ENCODE measurements at regions not wholly inside any gene's neighbourhood (a gene's known extent, or its start where the extent isn't known, plus 50 kb on each side); places are given as distances from the start of the nearest gene placed in this dataset.
A peak's percentile ranks its signal among the peaks of the same experiment; 100 is the strongest.
"Not testable (repeated sequence)": the region's sequence is repeated elsewhere in the genome, so short reads cannot be mapped to it uniquely, and the experiment has no call there.

- no peak for DNase-seq
Measured at GRCh38 chr6:80537118-80537972, 430.9 kb downstream of the BCKDHB start.

DNA sequence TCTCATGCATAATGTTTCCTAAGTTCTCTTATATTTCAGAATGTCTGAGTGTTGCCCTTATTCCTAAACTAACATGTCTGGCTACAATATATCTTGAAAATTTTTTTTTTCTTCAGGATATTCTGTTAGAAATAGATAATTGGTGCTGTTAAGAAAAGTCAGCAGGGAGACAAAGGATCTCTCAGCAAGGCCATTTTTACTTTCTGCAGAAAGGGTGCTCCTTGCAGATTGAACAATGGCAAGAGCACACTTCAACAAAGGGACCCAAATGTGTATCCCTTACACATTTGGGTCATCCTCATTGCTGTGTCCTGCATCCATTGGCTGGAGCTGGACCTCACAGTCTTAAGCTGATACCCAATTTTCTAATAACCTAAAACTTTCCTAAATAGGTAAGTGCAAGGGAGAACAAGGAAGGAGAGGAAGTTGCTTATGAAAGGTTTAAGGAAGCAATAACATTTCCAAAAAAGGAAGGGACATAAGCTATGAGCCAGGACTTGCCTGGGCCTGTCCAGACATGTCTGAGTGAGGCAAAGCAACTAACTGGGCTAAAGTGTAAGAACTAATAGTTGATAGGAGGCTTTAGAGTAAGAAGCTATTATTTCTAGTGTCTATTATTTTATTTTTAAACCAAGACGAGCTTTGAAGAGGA, 429.6 kb downstream of the BCKDHB start:
- DNase-seq: no peak

- no peak for DNase-seq
Measured at GRCh38 chr6:80531681-80532619, 425.5 kb downstream of the BCKDHB start.

GRCh38 chr6:80530103-80530502, 423.6 kb downstream of the BCKDHB start:
- DNase-seq: no peak

DNA sequence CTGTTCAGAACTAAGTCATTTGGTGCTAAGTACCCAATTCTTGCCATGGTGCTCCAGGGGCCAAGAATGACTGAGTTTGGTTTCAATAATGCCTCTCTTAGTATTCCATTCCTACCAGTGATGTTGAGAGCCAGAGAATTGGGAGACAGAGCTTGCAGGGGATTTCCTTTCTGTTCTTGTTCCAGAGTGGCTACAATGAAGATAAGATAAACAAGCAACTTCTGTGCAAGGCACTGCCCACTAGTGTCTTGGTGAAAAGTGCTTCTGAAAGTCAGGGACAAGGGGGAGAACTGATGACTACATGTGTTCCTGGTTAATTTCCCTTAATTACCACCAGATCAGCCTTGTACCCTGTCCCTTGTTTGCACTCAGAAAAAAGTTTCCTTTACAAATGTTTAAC, 421.6 kb downstream of the BCKDHB start:
- DNase-seq: no peak

- no peak for DNase-seq
Measured at GRCh38 chr6:80527552-80528052, 421.1 kb downstream of the BCKDHB start.

DNA sequence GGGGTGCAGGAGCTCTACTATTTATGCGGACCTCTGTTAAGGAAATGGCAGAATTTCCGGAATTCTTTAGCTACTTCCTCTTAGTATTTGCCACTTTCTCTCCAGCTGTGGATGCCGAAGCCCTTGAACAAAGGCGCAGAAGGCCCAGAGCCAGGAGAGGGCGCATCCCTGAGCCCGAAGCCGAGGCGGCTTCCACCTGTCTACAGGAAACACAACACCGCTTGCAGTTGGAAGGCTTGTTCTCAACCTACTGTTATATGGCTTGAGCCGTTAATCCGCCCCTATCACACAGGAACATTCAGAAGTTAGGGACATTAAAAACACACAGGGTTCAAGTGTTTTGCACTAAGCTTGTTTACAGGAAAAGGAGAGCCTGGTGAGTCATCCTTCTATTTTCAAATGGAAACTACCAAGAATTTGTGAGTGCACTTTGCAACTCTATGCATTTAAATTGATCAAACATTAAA, 417.1 kb downstream of the BCKDHB start:
- peak; percentile 61 for DNase-seq

GRCh38 chr6:80523010-80523409, 416.5 kb downstream of the BCKDHB start:
- no peak for DNase-seq

GRCh38 chr6:80522576-80522975, 416.1 kb downstream of the BCKDHB start:
- DNase-seq: no peak

DNA sequence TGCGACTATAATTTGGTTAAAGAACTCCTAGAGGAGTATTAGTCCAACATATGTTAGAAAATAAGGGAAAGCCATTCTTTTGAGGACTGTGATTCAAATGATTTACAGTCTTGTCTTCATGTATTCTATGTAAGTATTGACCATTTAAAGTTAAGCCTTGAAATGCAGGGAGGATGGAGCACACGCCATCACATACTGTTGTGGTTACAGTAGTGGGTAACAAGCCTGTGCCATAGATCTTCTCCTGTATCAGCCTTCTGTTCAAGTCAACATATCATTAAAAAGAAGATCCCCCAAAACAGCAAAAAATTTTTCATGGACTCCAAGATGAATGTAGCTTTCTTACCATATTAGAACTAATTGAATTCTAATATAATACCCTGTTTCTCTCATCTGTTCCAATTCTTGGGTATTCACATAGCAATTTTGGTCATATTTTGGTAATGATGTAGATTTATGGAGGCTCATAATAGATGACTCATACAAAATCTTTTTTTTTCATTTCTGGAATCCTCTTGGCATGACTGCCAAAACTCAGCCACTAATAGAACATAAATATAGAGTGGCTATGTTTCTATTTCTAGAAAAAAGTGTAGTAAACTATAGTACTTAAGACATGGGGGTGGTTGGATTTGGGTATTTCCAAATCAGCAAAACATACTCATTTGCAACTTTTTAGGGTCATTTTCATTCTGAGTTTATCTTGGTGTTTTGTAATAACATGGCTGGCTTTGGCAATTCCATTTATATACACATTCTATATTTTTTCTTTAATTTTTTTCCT, 413.5 kb downstream of the BCKDHB start:
- no peak for DNase-seq

- no peak for DNase-seq
Measured at GRCh38 chr6:80517525-80517924, 411.1 kb downstream of the BCKDHB start.

GRCh38 chr6:80510521-80510920, 404.1 kb downstream of the BCKDHB start:
- DNase-seq: not testable (repeated sequence)

GRCh38 chr6:80508885-80509630, 402.6 kb downstream of the BCKDHB start:
- no peak for DNase-seq

GRCh38 chr6:80504882-80505281, 398.4 kb downstream of the BCKDHB start:
- no peak for DNase-seq

GRCh38 chr6:80503660-80504059, 397.2 kb downstream of the BCKDHB start:
- no peak for DNase-seq

GRCh38 chr6:80502871-80503270, 396.4 kb downstream of the BCKDHB start:
- peak; percentile 46 for DNase-seq

GRCh38 chr6:80501636-80502035, 395.2 kb downstream of the BCKDHB start:
- no peak for DNase-seq

DNA sequence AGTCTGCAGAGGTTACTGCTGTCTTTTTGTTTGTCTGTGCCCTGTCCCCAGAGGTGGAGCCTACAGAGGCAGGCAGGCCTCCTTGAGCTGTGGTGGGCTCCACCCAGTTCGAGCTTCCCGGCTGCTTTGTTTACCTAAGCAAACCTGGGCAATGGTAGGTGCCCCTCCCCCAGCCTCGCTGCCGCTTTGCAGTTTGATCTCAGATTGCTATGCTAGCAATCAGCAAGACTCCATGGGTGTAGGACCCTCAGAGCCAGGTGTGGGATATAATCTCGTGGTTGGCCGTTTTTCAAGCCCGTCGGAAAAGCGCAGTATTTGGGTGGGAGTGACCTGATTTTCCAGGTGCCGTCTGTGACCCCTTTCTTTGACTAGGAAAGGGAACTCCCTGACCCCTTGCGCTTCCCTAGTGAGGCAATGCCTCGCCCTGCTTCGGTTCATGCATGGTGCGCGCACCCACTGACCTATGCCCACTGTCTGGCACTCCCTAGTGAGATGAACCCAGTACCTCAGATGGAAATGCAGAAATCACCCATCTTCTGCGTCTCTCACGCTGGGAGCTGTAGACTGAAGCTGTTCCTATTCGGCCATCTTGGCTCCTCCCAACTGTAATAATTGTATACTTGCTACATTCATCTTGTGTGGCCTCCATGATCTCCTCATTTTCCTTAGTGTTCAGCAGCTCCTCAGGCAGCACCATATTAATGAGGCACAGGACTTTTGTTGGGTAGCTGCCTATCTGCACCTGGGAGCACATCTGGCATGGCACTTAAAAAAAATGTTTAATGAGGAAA, 391.4 kb downstream of the BCKDHB start:
- DNase-seq: not testable (repeated sequence)

- DNase-seq: no peak
Measured at GRCh38 chr6:80489911-80490635, 383.6 kb downstream of the BCKDHB start.

DNA sequence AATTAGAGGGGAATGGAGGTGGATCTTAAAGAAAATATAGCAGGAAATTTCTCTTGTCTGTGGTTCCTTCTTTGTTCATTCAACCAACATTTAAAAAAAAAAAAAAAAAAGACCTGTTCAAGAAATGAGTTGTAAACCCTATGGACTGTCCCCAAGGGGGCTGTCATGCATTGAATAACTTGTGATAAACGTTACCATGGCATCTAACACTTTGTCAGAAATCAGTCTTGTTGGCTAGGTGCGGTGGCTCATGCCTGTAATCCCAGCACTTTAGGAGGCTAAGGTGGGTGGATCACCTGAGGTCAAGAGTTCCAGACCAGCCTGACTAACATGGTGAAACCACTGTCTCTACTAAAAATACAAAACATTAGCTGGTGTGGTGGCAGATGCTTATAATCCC, 381.7 kb downstream of the BCKDHB start:
- no peak for DNase-seq

Measured in NCI-H82 (cell line).